HEK293 (cell line): ENCODE measurements at regions not wholly inside any gene's neighbourhood (a gene's known extent, or its start where the extent isn't known, plus 50 kb on each side); places are given as distances from the start of the nearest gene placed in this dataset.

Experiments
- CTCF ChIA-PET: fragments of 350-600 bp; formaldehyde crosslinking; extraction: SDS; loops from one replicate; lab custom pipeline; 2021; ENCODE audit warnings: antibody characterized with exemption; lab: Yijun Ruan, JAX
- POLR2A ChIA-PET: fragments of 300-600 bp; formaldehyde crosslinking; extraction: SDS; loops from one replicate; lab custom pipeline; 2020; ENCODE audit warnings: antibody characterized with exemption, inconsistent platforms; lab: Yijun Ruan, JAX
- H3K27ac ChIP-seq: fragments of 200-500 bp; sonication (Bioruptor generic); 2 replicates; pipeline ENCODE4 v1.5.1; 2014; ENCODE audit warnings: low read depth, low read length, control low read depth, inconsistent platforms; ENCODE audit errors: extremely low read depth
- H3K36me3 ChIP-seq, 2 experiments: fragments of 200-500 bp in 1 of 2; sonication (Bioruptor generic) in 1 of 2; 1 replicate in 1 of 2; 2 replicates in 1 of 2; pipeline ENCODE4 v1.5.1; 2014 to 2017; ENCODE audit warnings: inconsistent platforms in 2 of 2, low read length in 2 of 2; ENCODE audit not compliant: control insufficient read depth in 2 of 2, insufficient read depth in 1 of 2
- H3K4me1 ChIP-seq: fragments of 200-500 bp; sonication (Bioruptor generic); 2 replicates; pipeline ENCODE4 v1.5.1; 2014; ENCODE audit warnings: mild to moderate bottlenecking, low read length, inconsistent platforms; ENCODE audit not compliant: control insufficient read depth, insufficient read depth
- H3K4me3 ChIP-seq: 2 replicates; pipeline ENCODE4 v1.5.1; 2011; ENCODE audit warnings: low read depth, mild to moderate bottlenecking, control low read depth, low read length, moderate library complexity
- H3K9me3 ChIP-seq: fragments of 200-500 bp; sonication (Bioruptor generic); 2 replicates; pipeline ENCODE4 v1.5.1; 2014; ENCODE audit warnings: low read depth, low read length, inconsistent platforms; ENCODE audit not compliant: control insufficient read depth, insufficient read depth
- BCL11A ChIP-seq: fragments of 450-650 bp; formaldehyde crosslinking; IDR thresholded peaks from 2 replicates; pipeline ENCODE4 v1.5.1; 2016; ENCODE audit warnings: low read depth, missing biosample characterization, missing genetic modification characterization
- EGR2 ChIP-seq: fragments of 450-650 bp; formaldehyde crosslinking; IDR thresholded peaks from 2 replicates; pipeline ENCODE4 v1.5.1; 2016; ENCODE audit warnings: low read depth, missing biosample characterization, missing genetic modification characterization
- FEZF1 ChIP-seq: fragments of 450-650 bp; formaldehyde crosslinking; IDR thresholded peaks from 2 replicates; pipeline ENCODE4 v1.5.1; 2016; ENCODE audit warnings: missing biosample characterization, missing genetic modification characterization
- GLI4 ChIP-seq: fragments of 450-650 bp; formaldehyde crosslinking; IDR thresholded peaks from 2 replicates; pipeline ENCODE4 v1.5.1; 2016; ENCODE audit warnings: missing biosample characterization, missing genetic modification characterization
- GLIS2 ChIP-seq: fragments of 450-650 bp; formaldehyde crosslinking; IDR thresholded peaks from 2 replicates; pipeline ENCODE4 v1.5.1; 2016; ENCODE audit warnings: missing biosample characterization, missing genetic modification characterization
- KLF17 ChIP-seq: fragments of 450-650 bp; formaldehyde crosslinking; IDR thresholded peaks from 2 replicates; pipeline ENCODE4 v1.5.1; 2016; ENCODE audit warnings: missing biosample characterization, missing genetic modification characterization
- MZF1 ChIP-seq: fragments of 450-650 bp; formaldehyde crosslinking; IDR thresholded peaks from 2 replicates; pipeline ENCODE4 v1.5.1; 2017; ENCODE audit warnings: missing biosample characterization, missing genetic modification characterization, borderline replicate concordance
- PATZ1 ChIP-seq: fragments of 450-650 bp; formaldehyde crosslinking; IDR thresholded peaks from 2 replicates; pipeline ENCODE4 v1.5.1; 2016; ENCODE audit warnings: missing biosample characterization, missing genetic modification characterization
- PRDM6 ChIP-seq: fragments of 450-650 bp; formaldehyde crosslinking; IDR thresholded peaks from 2 replicates; pipeline ENCODE4 v1.5.1; 2017; ENCODE audit warnings: missing biosample characterization, missing genetic modification characterization
- YY1 ChIP-seq: fragments of 450-650 bp; formaldehyde crosslinking; IDR thresholded peaks from 2 replicates; pipeline ENCODE4 v1.5.1; 2018; ENCODE audit warnings: missing biosample characterization, missing genetic modification characterization
- ZBTB8A ChIP-seq: fragments of 450-650 bp; formaldehyde crosslinking; IDR thresholded peaks from 2 replicates; pipeline ENCODE4 v1.5.1; 2016; ENCODE audit warnings: missing biosample characterization, missing genetic modification characterization
- ZNF132 ChIP-seq: fragments of 450-650 bp; formaldehyde crosslinking; IDR thresholded peaks from 2 replicates; pipeline ENCODE4 v1.5.1; 2017; ENCODE audit warnings: missing biosample characterization, missing genetic modification characterization, borderline replicate concordance
- ZNF155 ChIP-seq: fragments of 450-650 bp; formaldehyde crosslinking; IDR thresholded peaks from 2 replicates; pipeline ENCODE4 v1.5.1; 2016; ENCODE audit warnings: missing biosample characterization, missing genetic modification characterization
- ZNF16 ChIP-seq: fragments of 450-650 bp; formaldehyde crosslinking; IDR thresholded peaks from 2 replicates; pipeline ENCODE4 v1.5.1; 2016; ENCODE audit warnings: low read depth, missing biosample characterization, missing genetic modification characterization
- ZNF175 ChIP-seq: fragments of 450-650 bp; formaldehyde crosslinking; IDR thresholded peaks from 2 replicates; pipeline ENCODE4 v1.5.1; 2016; ENCODE audit warnings: missing biosample characterization, missing genetic modification characterization
- ZNF18 ChIP-seq: fragments of 450-650 bp; formaldehyde crosslinking; IDR thresholded peaks from 2 replicates; pipeline ENCODE4 v1.5.1; 2016; ENCODE audit warnings: missing biosample characterization, missing genetic modification characterization
- ZNF2 ChIP-seq: fragments of 450-650 bp; formaldehyde crosslinking; IDR thresholded peaks from 2 replicates; pipeline ENCODE4 v1.5.1; 2016; ENCODE audit warnings: missing biosample characterization, missing genetic modification characterization
- ZNF214 ChIP-seq: fragments of 450-650 bp; formaldehyde crosslinking; IDR thresholded peaks from 2 replicates; pipeline ENCODE4 v1.5.1; 2017; ENCODE audit warnings: missing biosample characterization, mild to moderate bottlenecking, missing genetic modification characterization, borderline replicate concordance
- ZNF23 ChIP-seq: fragments of 450-650 bp; formaldehyde crosslinking; IDR thresholded peaks from 2 replicates; pipeline ENCODE4 v1.5.1; 2016; ENCODE audit warnings: missing biosample characterization, missing genetic modification characterization, borderline replicate concordance
- ZNF362 ChIP-seq: fragments of 450-650 bp; formaldehyde crosslinking; IDR thresholded peaks from 2 replicates; pipeline ENCODE4 v1.5.1; 2016; ENCODE audit warnings: missing biosample characterization, missing genetic modification characterization
- ZNF501 ChIP-seq: fragments of 450-650 bp; formaldehyde crosslinking; IDR thresholded peaks from 2 replicates; pipeline ENCODE4 v1.5.1; 2016; ENCODE audit warnings: missing biosample characterization, missing genetic modification characterization
- ZNF514 ChIP-seq: fragments of 450-650 bp; formaldehyde crosslinking; IDR thresholded peaks from 2 replicates; pipeline ENCODE4 v1.5.1; 2016; ENCODE audit warnings: missing biosample characterization, missing genetic modification characterization
- ZNF585B ChIP-seq: fragments of 450-650 bp; formaldehyde crosslinking; IDR thresholded peaks from 2 replicates; pipeline ENCODE4 v1.5.1; 2016; ENCODE audit warnings: missing biosample characterization, missing genetic modification characterization
- ZNF600 ChIP-seq: fragments of 450-650 bp; formaldehyde crosslinking; IDR thresholded peaks from 2 replicates; pipeline ENCODE4 v1.5.1; 2016; ENCODE audit warnings: missing biosample characterization, missing genetic modification characterization
- ZNF621 ChIP-seq: fragments of 450-650 bp; formaldehyde crosslinking; IDR thresholded peaks from 2 replicates; pipeline ENCODE4 v1.5.1; 2017; ENCODE audit warnings: missing biosample characterization, missing genetic modification characterization
- ZNF792 ChIP-seq: fragments of 450-650 bp; formaldehyde crosslinking; IDR thresholded peaks from 2 replicates; pipeline ENCODE4 v1.5.1; 2016; ENCODE audit warnings: missing biosample characterization, missing genetic modification characterization
- ZNF843 ChIP-seq: fragments of 450-650 bp; formaldehyde crosslinking; IDR thresholded peaks from 2 replicates; pipeline ENCODE4 v1.5.1; 2016; ENCODE audit warnings: missing biosample characterization, missing genetic modification characterization

- no peaks in the 10 kb centered on the region for H3K9me3 ChIP-seq
- TF ChIP-seq GLIS2: no peak
- no peak for TF ChIP-seq ZNF621 (tag by site-specific recombination)
- no peak for TF ChIP-seq KLF17
- no peak for TF ChIP-seq ZNF2 (tag by site-specific recombination)
- no peak for TF ChIP-seq EGR2 (tag by site-specific recombination)
- TF ChIP-seq GLI4 (tag by site-specific recombination): no peak
- no peak for TF ChIP-seq ZNF16
- no peak for TF ChIP-seq ZNF585B (tag by site-specific recombination)
- no peak for TF ChIP-seq ZNF501
- no peak for TF ChIP-seq ZNF18 (tag by site-specific recombination)
- no peak for TF ChIP-seq ZNF843 (tag by site-specific recombination)
- no peak for TF ChIP-seq YY1 (tag by site-specific recombination)
- no peak for TF ChIP-seq ZNF600 (tag by site-specific recombination)
- TF ChIP-seq ZNF792 (tag by site-specific recombination): no peak
- no peak for TF ChIP-seq ZBTB8A (tag by site-specific recombination)
- no peak for TF ChIP-seq FEZF1 (tag by site-specific recombination)
- no peak for TF ChIP-seq ZNF23 (tag by site-specific recombination)
- TF ChIP-seq MZF1 (tag by site-specific recombination): no peak
- ChIA-PET POLR2A (no interaction called here), CTCF (interaction anchor here (0.6 to 0.7 kb wide), 2 partner anchors 14 to 1297 kb away, joined by 3 to 4 read pairs; no protein-coding TSS in a partner anchor)
- H3K36me3 ChIP-seq: no peaks in the 10 kb centered on the region
- H3K4me3 ChIP-seq: no peak overlapping the region
- no peaks in the 10 kb centered on the region for H3K4me1 ChIP-seq
- H3K27ac ChIP-seq: no peak overlapping the region
Measured at GRCh38 chr5:117888688-117889087, 1099.7 kb downstream of the DTWD2 start.

- TF ChIP-seq ZNF514 (tag by site-specific recombination): no peak
- no peak for TF ChIP-seq ZNF155 (tag by site-specific recombination)
- TF ChIP-seq BCL11A: no peak
- no peak for TF ChIP-seq ZNF362 (tag by site-specific recombination)
- no peak for TF ChIP-seq ZNF214
- TF ChIP-seq ZNF132: no peak
- no peak for TF ChIP-seq PATZ1
- no peak for TF ChIP-seq ZNF175 (tag by site-specific recombination)
- no peak for TF ChIP-seq PRDM6 (tag by site-specific recombination)
- TF ChIP-seq, all 188 proteins: peak for 0
Measured at GRCh38 chr5:117881426-117882230, 1106.7 kb downstream of the DTWD2 start.

More at GRCh38 chr5:117881426-117882230, 1106.7 kb downstream of the DTWD2 start:
- Histone ChIP-seq H3K4me3 (no peak overlapping the region), H3K9me3 (no peaks in the 10 kb centered on the region), H3K27ac (no peak overlapping the region), H3K4me1 (no peaks in the 10 kb centered on the region), H3K36me3 (no peaks in the 10 kb centered on the region)
- POLR2A ChIA-PET: no interaction called here
- CTCF ChIA-PET: no interaction called here
